ENCODE measurements at regions not wholly inside any gene's neighbourhood (a gene's known extent, or its start where the extent isn't known, plus 50 kb on each side); places are given as distances from the start of the nearest gene placed in this dataset.

DNA sequence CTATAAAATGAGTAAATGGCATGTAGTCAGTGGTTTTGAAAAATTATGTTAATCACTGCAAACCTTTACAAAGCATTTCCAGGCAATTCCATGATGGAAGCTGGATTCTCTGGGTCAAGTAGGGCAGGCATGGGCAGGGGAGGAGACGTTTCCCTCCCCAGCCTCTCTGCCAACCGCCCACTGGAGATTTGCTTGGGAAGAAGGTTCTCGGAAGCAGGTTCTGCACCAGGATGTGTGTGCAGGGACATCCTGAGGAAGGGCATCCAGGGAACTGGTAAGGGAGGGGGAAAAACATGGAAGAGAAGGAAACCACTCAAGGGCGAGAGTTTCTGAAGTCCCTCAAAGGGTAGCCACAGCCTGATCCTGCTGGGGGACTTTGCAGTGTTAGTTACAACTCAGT, 469.1 kb downstream of the TSHZ3 start:
- Histone ChIP-seq H3K27ac (no peak overlapping the region), H3K4me3 (no peak overlapping the region), H3K4me2 (no peak overlapping the region), H3K4me1 (no peaks in the 10 kb centered on the region), H3K9me3 (0 out of 3 replicates have a peak, but pooled peaks cover 2% of the 10 kb centered on the region)
- TF ChIP-seq CEBPB (IDR thresholded peaks at IDR 0.05) = no peak
- no peak for TF ChIP-seq HOXB5 (CRISPR knock-in tag; IDR thresholded peaks at IDR 0.05)
- no peak for TF ChIP-seq POLR2AphosphoS2 (conservative IDR thresholded peaks at IDR 0.05; ENCODE audit: low read length)
- no peak for TF ChIP-seq BHLHE40 (IDR thresholded peaks at IDR 0.05; ENCODE audit: low read depth, low read length)
- TF ChIP-seq TP53 (CRISPR knock-in tag; IDR thresholded peaks at IDR 0.05) = no peak
- TF ChIP-seq ESRRA (IDR thresholded peaks at IDR 0.05; ENCODE audit: borderline replicate concordance, low read length) = no peak
- no peak for TF ChIP-seq HOXB13 (CRISPR knock-in tag; IDR thresholded peaks at IDR 0.05; ENCODE audit: low read depth)
- no peak for TF ChIP-seq HES2 (IDR thresholded peaks at IDR 0.05)
- TF ChIP-seq NFE2L2 (conservative IDR thresholded peaks at IDR 0.05; ENCODE audit: low read length) = no peak
- no peak for TF ChIP-seq RAD21 (conservative IDR thresholded peaks at IDR 0.05 in 1 of 2, IDR thresholded peaks at IDR 0.05 in 1 of 2)
- TF ChIP-seq CTCF (IDR thresholded peaks at IDR 0.05) = no peak
- TF ChIP-seq EP300 (IDR thresholded peaks at IDR 0.05) = no peak
- no peak for TF ChIP-seq KDM5A (IDR thresholded peaks at IDR 0.05)
- no peak for TF ChIP-seq FOSL2 (IDR thresholded peaks at IDR 0.05)
- no peak for TF ChIP-seq FOSL2 (CRISPR knock-in tag; IDR thresholded peaks at IDR 0.05)
- TF ChIP-seq MAFK (IDR thresholded peaks at IDR 0.05; ENCODE audit: partially characterized antibody) = no peak
- no peak for TF ChIP-seq TFCP2L1 (CRISPR knock-in tag; IDR thresholded peaks at IDR 0.05)
- TF ChIP-seq RFX5 (IDR thresholded peaks at IDR 0.05) = no peak
- no peak for TF ChIP-seq HOXA7 (CRISPR knock-in tag; IDR thresholded peaks at IDR 0.05)
- FAIRE-seq (no peak), ATAC-seq (no peak), DNase-seq (ENCODE audit: low read depth in 1 of 2, low spot score in 1 of 2) (no peak)
- POLR2A ChIA-PET = no interaction called here
- CTCF ChIA-PET = no interaction called here
- WGBS (ENCODE audit: missing lambda C conversion rate) = 28% methylated on average over 4 of the region's 4 CpGs

- no peak overlapping the region for H3K27ac ChIP-seq
- FAIRE-seq (peak; percentile 39), DNase-seq (ENCODE audit: low read depth in 1 of 2, low spot score in 1 of 2) (no peak), ATAC-seq (no peak)
- ChIA-PET CTCF (no interaction called here), POLR2A (no interaction called here)
- 31% methylated on average over 3 of the region's 3 CpGs for WGBS (ENCODE audit: missing lambda C conversion rate)
- no peak for TF ChIP-seq CTCF (IDR thresholded peaks at IDR 0.05)
- H3K4me3 ChIP-seq = no peak overlapping the region
- no peaks in the 10 kb centered on the region for H3K4me1 ChIP-seq
- 0 out of 3 replicates have a peak, but pooled peaks cover 2% of the 10 kb centered on the region for H3K9me3 ChIP-seq
- no peak overlapping the region for H3K4me2 ChIP-seq
Measured at GRCh38 chr19:30879736-30880135, 469.5 kb downstream of the TSHZ3 start.

DNA sequence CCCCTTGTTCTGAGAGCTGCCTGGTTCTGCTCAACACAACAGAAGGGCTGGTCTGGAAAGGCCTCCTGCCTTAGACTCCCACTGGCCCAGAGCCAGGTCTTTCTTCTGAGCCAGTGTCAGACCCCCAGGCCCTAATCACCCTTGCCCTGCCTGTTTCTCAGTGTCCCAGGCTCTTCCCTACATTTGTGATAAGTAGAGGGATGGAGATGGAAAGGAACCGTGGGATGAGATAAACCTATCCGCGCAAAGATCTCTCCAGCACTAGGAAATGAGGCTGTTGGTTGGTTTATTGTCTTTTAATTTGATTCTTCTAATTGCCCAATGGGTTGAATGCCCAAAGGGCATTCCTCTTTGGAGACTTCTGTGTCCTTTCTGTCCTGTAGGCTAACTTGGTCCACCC, 470.0 kb downstream of the TSHZ3 start:
- H3K9me3 ChIP-seq = 0 out of 3 replicates have a peak, but pooled peaks cover under 1% of the 10 kb centered on the region
- ChIA-PET POLR2A (no interaction called here), CTCF (no interaction called here)
- 71% methylated on average over 3 of the region's 3 CpGs for WGBS (ENCODE audit: missing lambda C conversion rate)
- FAIRE-seq = no peak
- no peak overlapping the region for H3K4me3 ChIP-seq
- no peak overlapping the region for H3K4me2 ChIP-seq
- ATAC-seq = no peak
- no peak overlapping the region for H3K27ac ChIP-seq
- no peak for DNase-seq (ENCODE audit: low read depth in 1 of 2, low spot score in 1 of 2)
- no peaks in the 10 kb centered on the region for H3K4me1 ChIP-seq
- no peak for TF ChIP-seq PHF8 (IDR thresholded peaks at IDR 0.05; ENCODE audit: borderline replicate concordance, low read depth)
- TF ChIP-seq POLR2AphosphoS2 (conservative IDR thresholded peaks at IDR 0.05; ENCODE audit: low read length) = no peak
- TF ChIP-seq FOXS1 (CRISPR knock-in tag; IDR thresholded peaks at IDR 0.05) = no peak
- no peak for TF ChIP-seq JUN (IDR thresholded peaks at IDR 0.05)
- no peak for TF ChIP-seq NFE2L2 (conservative IDR thresholded peaks at IDR 0.05; ENCODE audit: low read length)
- TF ChIP-seq MYC (IDR thresholded peaks at IDR 0.05; ENCODE audit: borderline replicate concordance, low read length) = no peak
- no peak for TF ChIP-seq GATA3 (IDR thresholded peaks at IDR 0.05; ENCODE audit: borderline replicate concordance)
- TF ChIP-seq EHF (CRISPR knock-in tag; IDR thresholded peaks at IDR 0.05) = no peak
- TF ChIP-seq CEBPB (IDR thresholded peaks at IDR 0.05) = no peak
- TF ChIP-seq KDM5A (IDR thresholded peaks at IDR 0.05) = no peak
- no peak for TF ChIP-seq EHMT2 (IDR thresholded peaks at IDR 0.05; ENCODE audit: low read depth)
- TF ChIP-seq PBX3 (IDR thresholded peaks at IDR 0.05) = no peak
- no peak for TF ChIP-seq CTCF (IDR thresholded peaks at IDR 0.05)
- no peak for TF ChIP-seq FOSB (CRISPR knock-in tag; IDR thresholded peaks at IDR 0.05)
- no peak for TF ChIP-seq NPAS2 (CRISPR knock-in tag; IDR thresholded peaks at IDR 0.05; ENCODE audit: borderline replicate concordance)
- no peak for TF ChIP-seq NR3C1 (IDR thresholded peaks at IDR 0.05)
